ENCODE measurements at regions not wholly inside any gene's neighbourhood (a gene's known extent, or its start where the extent isn't known, plus 50 kb on each side); places are given as distances from the start of the nearest gene placed in this dataset.

GRCh38 chr6:26280407-26280806 is 84.6 kb upstream of the BTN3A2 start:
- Histone ChIP-seq H3F3A (ENCODE audit: control insufficient read depth, insufficient read depth) (peaks cover 15% of the 10 kb centered on the region), H3K79me2 (ENCODE audit: control insufficient read depth, low read length) (no peaks in the 10 kb centered on the region), H3K4me3 (ENCODE audit: low read length) (no peak overlapping the region), H3K36me3 (ENCODE audit: control insufficient read depth, low read length) (0 out of 2 replicates have a peak, but pooled peaks cover 3% of the 10 kb centered on the region), H3K27me3 (ENCODE audit: control insufficient read depth, low read length) (no peaks in the 10 kb centered on the region), H3K4me1 (ENCODE audit: control insufficient read depth, low read length) (peaks cover 20% of the 10 kb centered on the region), H3K9me3 (ENCODE audit: control insufficient read depth, insufficient read depth, low read length) (no peaks in the 10 kb centered on the region), H4K20me1 (ENCODE audit: control insufficient read depth, insufficient read depth, low read depth, low read length) (no peaks in the 10 kb centered on the region), H3K9me2 (replicated peaks; ENCODE audit: control insufficient read depth, low read length) (no peaks in the 10 kb centered on the region), H3K27ac (ENCODE audit: low read depth, low read length) (no peak overlapping the region), H3K4me2 (ENCODE audit: low read length) (no peak overlapping the region)
- TF ChIP-seq EZH2phosphoT487 (IDR thresholded peaks at IDR 0.05; ENCODE audit: borderline replicate concordance, low read length) (no peak), CTCF (IDR thresholded peaks at IDR 0.05; ENCODE audit: low read depth, low read length, poor library complexity, severe bottlenecking) (no peak)

- H3K4me3 ChIP-seq (ENCODE audit: low read length) = peak overlapping the region; percentile 82
- no peaks in the 10 kb centered on the region for H4K20me1 ChIP-seq (ENCODE audit: control insufficient read depth, insufficient read depth, low read depth, low read length)
- H3K4me2 ChIP-seq (ENCODE audit: low read length) = peak overlapping the region; percentile 87
- no peaks in the 10 kb centered on the region for H3K27me3 ChIP-seq (ENCODE audit: control insufficient read depth, low read length)
- H3K9me3 ChIP-seq (ENCODE audit: control insufficient read depth, insufficient read depth, low read length) = peaks cover 17% of the 10 kb centered on the region
- no peaks in the 10 kb centered on the region for H3K79me2 ChIP-seq (ENCODE audit: control insufficient read depth, low read length)
- H3K4me1 ChIP-seq (ENCODE audit: control insufficient read depth, low read length) = peaks cover 25% of the 10 kb centered on the region
- TF ChIP-seq CTCF (IDR thresholded peaks at IDR 0.05; ENCODE audit: low read depth, low read length, poor library complexity, severe bottlenecking) (no peak), EZH2phosphoT487 (IDR thresholded peaks at IDR 0.05; ENCODE audit: borderline replicate concordance, low read length) (no peak)
- peaks cover 11% of the 10 kb centered on the region; the same call in 1 of the 2 replicates for H3K36me3 ChIP-seq (ENCODE audit: control insufficient read depth, low read length)
- H3F3A ChIP-seq (ENCODE audit: control insufficient read depth, insufficient read depth) = peaks cover 21% of the 10 kb centered on the region
- peak overlapping the region; percentile 93 for H3K27ac ChIP-seq (ENCODE audit: low read depth, low read length)
- H3K9me2 ChIP-seq (replicated peaks; ENCODE audit: control insufficient read depth, low read length) = no peaks in the 10 kb centered on the region
These were observed 80.4 kb upstream of the BTN3A2 start for GRCh38 chr6:26284537-26285142.

DNA sequence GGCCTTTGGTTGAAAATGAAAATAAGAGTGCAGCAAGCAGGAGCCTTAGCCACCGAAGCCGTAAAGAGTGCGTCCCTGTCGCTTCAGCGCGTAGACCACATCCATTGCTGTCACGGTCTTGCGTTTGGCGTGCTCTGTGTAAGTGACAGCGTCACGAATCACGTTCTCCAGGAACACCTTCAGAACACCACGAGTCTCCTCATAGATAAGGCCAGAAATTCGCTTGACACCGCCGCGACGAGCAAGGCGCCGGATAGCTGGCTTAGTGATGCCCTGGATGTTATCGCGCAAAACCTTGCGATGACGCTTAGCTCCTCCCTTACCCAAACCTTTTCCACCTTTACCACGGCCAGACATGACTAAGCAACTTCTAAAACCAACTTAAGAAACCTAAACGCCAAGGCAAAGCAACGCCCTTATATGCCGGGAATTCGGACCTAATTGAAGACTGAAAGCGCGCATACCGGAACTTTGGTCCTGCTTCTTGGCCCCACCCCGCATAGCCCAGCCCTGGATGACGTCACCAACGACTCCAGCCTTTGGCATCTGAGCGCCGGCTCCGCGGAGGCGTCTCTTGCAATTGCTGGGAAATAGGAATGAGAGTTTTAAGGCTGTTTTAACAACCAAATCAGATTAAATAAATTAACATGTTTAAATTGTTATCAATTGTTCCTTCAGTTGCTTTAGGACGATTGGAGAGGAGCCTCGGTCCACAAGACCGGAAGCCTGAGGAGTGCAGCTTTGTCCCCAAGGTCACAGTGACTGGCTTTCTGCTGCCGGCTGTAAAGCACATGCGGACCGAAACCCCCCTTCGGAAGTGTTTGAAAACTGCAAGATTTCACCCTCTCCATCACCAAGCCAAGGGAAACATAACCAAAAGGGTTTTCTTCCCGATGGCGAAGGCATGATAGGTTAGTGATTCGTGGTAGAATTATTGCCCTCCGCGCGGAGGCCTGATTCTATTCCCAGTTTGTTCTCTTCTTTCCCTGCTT is 79.6 kb upstream of the BTN3A2 start:
- Histone ChIP-seq H3K79me2 (ENCODE audit: control insufficient read depth, low read length) (no peaks in the 10 kb centered on the region), H3K4me3 (ENCODE audit: low read length) (peak overlapping the region; percentile 82), H3K27me3 (ENCODE audit: control insufficient read depth, low read length) (no peaks in the 10 kb centered on the region), H4K20me1 (ENCODE audit: control insufficient read depth, insufficient read depth, low read depth, low read length) (no peaks in the 10 kb centered on the region), H3F3A (ENCODE audit: control insufficient read depth, insufficient read depth) (peaks cover 21% of the 10 kb centered on the region), H3K36me3 (ENCODE audit: control insufficient read depth, low read length) (peaks cover 11% of the 10 kb centered on the region; the same call in 1 of the 2 replicates), H3K9me2 (replicated peaks; ENCODE audit: control insufficient read depth, low read length) (no peaks in the 10 kb centered on the region), H3K9me3 (ENCODE audit: control insufficient read depth, insufficient read depth, low read length) (peaks cover 17% of the 10 kb centered on the region), H3K27ac (ENCODE audit: low read depth, low read length) (peak overlapping the region; percentile 93), H3K4me1 (ENCODE audit: control insufficient read depth, low read length) (peaks cover 25% of the 10 kb centered on the region), H3K4me2 (ENCODE audit: low read length) (peak overlapping the region; percentile 87)
- TF ChIP-seq EZH2phosphoT487 (IDR thresholded peaks at IDR 0.05; ENCODE audit: borderline replicate concordance, low read length) (no peak), CTCF (IDR thresholded peaks at IDR 0.05; ENCODE audit: low read depth, low read length, poor library complexity, severe bottlenecking) (no peak)
